Hippocampal formation (tissue), 2 donors: ENCODE measurements at regions not wholly inside any gene's neighbourhood (a gene's known extent, or its start where the extent isn't known, plus 50 kb on each side); places are given as distances from the start of the nearest gene placed in this dataset.
"Not testable (repeated sequence)": the region's sequence is repeated elsewhere in the genome, so short reads cannot be mapped to it uniquely, and the experiment has no call there.

Experiments used
- DNase-seq, 2 donors: peaks; one replicate each; lab custom pipeline; 2025; lab: John Stamatoyannopoulos, UW

GRCh38 chr6:142016666-142017065, 116.1 kb upstream of the GJE1 start:
- not testable (repeated sequence) for DNase-seq

GRCh38 chr6:142015463-142015862, 117.3 kb upstream of the GJE1 start:
- not testable (repeated sequence) for DNase-seq

GRCh38 chr6:142015011-142015410, 117.7 kb upstream of the GJE1 start:
- no peak for DNase-seq

GRCh38 chr6:142014515-142014914, 118.2 kb upstream of the GJE1 start:
- no peak for DNase-seq

- no peak for DNase-seq
Observed at GRCh38 chr6:142013875-142014495, 118.7 kb upstream of the GJE1 start.

- no peak for DNase-seq
Observed at GRCh38 chr6:142013287-142013686, 119.4 kb upstream of the GJE1 start.

GRCh38 chr6:142011775-142012174, 121.0 kb upstream of the GJE1 start:
- no peak for DNase-seq

- DNase-seq = no peak
Observed at GRCh38 chr6:142011156-142011555, 121.6 kb upstream of the GJE1 start.

- DNase-seq = no peak
Observed at GRCh38 chr6:142009647-142010046, 123.1 kb upstream of the GJE1 start.

GRCh38 chr6:142008781-142009180, 123.9 kb upstream of the GJE1 start:
- no peak for DNase-seq

DNA sequence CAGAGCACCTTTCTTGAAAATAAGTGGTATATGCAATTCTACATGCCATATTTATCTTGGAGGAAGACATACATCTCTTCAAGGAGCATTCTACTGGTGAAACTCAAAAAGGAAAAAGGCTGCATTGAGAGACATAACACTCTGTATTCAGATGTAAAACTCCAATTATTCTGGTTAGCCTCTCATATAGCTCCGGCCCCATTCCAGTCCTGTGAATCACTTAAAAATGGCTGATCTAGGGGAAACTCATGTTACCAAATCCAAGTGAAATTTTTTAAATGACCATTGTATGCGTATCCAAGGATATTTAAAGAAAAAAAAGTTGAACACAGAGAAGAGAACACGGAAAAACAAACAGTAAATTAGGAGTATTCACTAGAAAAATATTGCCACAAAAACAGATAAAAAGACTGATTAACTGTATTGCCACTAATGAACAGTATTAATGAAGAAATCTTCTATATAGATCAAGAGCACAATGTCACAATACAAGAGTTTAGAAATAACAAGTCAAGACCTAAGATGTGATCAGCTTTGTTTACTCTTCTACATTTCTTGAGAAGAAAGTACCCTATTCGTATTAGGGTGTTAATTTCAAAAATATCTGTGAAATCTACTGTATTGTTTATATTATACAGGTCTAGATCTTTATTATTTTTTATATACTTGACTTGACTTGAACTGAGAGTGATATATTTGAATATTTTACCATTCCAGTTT, 124.5 kb upstream of the GJE1 start:
- DNase-seq = no peak

- DNase-seq = no peak
Observed at GRCh38 chr6:142005021-142005420, 127.7 kb upstream of the GJE1 start.

GRCh38 chr6:142002825-142003405, 129.8 kb upstream of the GJE1 start:
- no peak for DNase-seq

DNA sequence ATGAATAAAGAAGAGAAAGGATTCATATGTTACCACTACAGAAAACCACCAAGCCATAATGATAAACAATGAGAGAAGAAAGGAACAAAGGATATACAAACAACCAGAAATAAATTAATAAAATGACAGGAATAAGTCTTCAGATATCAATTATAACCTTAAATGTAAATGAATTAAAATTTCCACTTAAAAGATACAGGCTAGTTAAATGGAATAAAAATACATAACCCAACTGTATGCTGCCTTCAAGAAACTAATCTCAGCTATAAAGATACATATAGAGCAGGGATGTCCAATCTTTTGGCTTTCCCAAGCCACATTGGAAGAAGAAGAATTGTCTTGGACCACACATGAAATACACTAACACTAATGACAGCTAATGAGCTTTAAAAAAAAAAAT, 135.9 kb upstream of the GJE1 start:
- no peak for DNase-seq

GRCh38 chr6:141992109-141992508, 140.6 kb upstream of the GJE1 start:
- no peak for DNase-seq

- no peak for DNase-seq
Observed at GRCh38 chr6:141990840-141991239, 141.9 kb upstream of the GJE1 start.

DNA sequence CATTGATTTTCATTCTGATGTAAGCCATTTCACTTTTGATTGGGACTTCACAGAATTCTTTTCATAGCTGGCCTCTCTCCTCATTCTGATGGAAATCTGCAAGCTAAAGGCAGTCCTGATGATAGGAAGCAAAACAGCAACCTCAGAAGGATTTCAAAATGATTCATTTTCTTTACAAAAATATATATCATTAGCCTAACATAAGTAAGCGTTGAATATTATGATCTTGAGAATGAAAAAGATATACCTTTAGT, 143.1 kb upstream of the GJE1 start:
- DNase-seq = no peak

DNA sequence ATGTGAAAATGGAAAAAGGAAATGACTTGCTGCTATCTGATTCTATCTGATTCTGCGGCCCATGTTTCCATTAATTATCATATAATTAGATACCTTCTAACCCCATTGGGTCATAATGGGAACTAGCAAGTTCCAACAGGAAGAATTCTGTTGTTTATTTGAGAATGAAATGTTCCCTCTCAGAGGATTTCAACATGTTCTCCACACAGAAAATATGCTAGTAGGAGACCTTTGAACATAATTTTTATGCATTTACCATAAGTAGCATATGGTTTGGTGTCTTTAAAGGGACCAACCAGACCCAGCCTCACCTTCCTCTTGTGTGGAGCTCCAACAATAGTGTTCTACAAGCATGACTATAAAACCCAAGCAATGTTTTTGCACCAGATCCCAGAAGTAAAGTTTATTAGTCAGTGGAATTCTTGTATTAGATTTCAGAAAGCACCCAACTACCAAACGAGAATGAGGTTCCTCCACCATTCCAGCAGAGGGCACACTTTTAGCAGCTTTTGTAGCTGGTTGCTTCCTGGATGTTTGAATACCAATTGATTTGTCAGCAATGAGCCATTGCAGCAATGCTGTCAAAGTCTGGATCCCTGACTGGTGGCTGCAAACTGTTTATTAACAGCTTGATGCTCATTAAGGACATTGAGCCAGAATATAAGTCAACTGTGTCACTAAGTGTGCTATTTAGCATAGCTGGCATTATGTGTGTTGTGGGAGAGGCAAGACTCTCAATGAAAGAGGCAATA, 143.6 kb upstream of the GJE1 start:
- no peak for DNase-seq

GRCh38 chr6:141988327-141988726, 144.4 kb upstream of the GJE1 start:
- DNase-seq = no peak

DNA sequence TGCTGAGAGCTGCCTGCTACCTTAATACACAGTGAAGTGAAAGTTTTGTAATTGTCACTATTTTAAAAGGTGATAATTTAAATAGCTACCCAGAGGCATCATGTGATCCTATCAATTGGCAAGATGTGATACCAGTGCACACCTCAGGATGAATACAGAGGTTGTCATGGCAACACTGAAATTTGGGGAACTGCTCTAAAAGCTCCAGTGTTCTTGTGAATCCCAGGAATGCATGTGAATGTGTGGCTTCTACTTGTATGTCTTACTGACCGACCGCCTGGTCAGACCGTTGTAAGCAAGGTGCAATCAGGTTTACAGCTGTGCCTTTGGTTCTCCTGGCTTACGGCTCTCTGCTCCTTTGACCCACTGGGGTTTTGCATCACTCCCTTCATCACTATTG, 146.3 kb upstream of the GJE1 start:
- no peak for DNase-seq

GRCh38 chr6:141981190-141981589, 151.5 kb upstream of the GJE1 start:
- no peak for DNase-seq

GRCh38 chr6:141977782-141978181, 154.9 kb upstream of the GJE1 start:
- DNase-seq = no peak

DNA sequence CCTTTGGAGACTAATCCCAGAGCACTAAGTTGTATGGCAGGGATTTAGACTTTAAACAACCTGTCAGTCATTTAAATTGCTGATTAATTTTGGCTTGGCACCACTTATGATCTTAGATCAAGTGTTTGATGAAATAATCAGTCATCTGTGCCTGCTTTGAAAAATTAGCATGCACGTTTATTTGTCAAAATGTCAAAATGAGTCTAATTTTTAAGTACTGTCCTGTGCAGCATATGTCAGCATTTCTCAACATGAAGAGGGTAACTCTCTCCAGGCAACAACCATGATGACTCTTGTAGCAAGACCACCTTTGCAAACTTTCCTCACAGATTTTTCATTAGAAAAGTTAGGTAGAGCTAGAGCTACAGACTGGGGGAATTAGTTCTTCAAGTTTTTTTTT, 155.7 kb upstream of the GJE1 start:
- no peak for DNase-seq
